G401.6 (cell line): ENCODE measurements at regions not wholly inside any gene's neighbourhood (a gene's known extent, or its start where the extent isn't known, plus 50 kb on each side); places are given as distances from the start of the nearest gene placed in this dataset.

Experiments used
- FAIRE-seq: peaks from 2 replicates; lab custom pipeline; 2012; peaks lifted over from hg19 to GRCh38; lab: Jason Lieb, UNC

DNA sequence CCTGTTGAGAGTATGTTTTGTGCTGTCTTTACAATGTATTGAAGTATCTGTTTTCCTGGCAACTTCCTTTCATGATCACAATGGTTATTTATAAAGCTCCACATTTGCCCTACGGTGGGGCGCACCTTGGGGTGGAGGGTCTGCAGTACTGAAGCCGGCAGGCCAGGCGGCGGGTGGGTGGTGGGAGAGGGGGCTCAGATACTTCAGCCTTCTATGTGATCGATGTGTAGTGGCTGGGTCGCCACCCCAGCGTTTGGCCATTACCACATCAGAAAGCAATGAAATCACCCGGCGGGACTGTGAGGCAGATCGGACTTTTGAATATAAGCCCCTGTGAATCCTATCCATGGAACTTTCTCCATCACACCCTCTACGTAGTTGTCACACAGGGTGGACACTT, 196.6 kb downstream of the FOXL1 start:
- FAIRE-seq = no peak

- no peak for FAIRE-seq
These were observed 197.2 kb downstream of the FOXL1 start for GRCh38 chr16:86775511-86775921.

- no peak for FAIRE-seq
These were observed 199.1 kb downstream of the FOXL1 start for GRCh38 chr16:86777381-86777946.

DNA sequence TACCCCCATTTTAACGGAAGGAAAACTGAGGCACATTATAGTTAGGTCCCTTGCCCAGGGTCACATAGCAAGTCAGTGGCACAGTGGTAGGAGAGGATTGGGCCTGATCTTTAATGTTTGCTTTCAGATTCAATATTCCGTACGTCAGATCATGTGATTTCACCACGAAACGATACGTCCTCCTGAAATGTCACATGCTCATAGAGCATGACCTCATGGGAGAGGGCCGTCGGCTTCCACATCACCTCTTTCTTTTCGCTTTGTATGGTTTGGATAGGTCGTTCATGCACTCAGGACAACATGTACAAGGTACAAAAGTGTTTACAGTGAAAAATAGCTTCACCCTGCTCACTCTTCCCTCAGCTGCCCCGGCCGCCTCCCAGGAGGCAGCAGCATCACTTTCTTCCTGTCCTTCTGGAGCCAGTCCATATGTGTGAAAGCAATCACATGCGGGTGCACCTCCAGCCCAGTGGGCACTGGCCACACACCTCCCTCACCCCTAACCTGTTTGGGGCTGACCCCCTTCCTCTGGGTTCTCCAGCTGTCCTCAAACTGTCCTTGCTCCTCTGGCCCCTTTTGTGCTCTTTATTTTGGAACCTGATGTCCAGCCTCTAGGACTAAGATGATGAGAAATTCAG, 199.9 kb downstream of the FOXL1 start:
- no peak for FAIRE-seq

DNA sequence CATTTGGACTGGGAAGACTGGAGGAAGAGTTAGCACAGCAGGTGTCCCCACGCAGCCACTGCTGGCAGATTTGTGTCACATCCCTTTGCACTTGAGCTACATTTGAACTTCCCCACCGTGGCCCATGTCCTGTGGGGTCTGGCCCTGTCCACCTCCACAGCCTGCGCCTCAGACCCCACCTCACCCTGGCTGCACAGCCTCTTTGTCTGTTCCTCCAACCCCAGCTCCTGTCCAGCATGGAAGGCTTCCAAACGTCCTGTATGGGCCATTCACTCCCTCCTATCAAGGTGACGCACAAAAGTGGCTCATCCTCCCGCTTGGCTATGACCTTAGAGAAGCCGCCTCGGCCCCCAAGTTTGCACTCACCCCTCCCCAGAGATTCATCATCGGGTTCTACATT, 200.6 kb downstream of the FOXL1 start:
- no peak for FAIRE-seq

DNA sequence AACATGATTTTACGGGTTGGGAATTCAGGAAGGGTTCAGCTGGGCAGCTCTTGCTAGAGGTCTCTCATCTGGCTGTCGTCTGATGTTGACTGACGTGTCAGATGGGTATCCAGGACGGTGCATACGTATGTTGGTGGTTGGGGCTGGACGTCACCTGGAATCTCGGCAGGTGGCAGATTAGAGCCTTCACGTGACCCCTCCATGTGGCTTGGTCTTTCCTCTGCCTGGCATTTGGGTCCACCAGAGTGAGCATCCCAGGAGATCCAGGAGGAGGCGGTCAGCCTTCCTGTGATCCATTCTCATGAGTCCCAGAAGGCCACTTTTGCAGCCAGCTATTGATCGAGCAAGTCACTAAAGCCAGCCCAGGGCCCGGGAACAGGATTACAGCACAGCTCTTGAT, 202.7 kb downstream of the FOXL1 start:
- no peak for FAIRE-seq

GRCh38 chr16:86783636-86784626, 205.6 kb downstream of the FOXL1 start:
- no peak for FAIRE-seq

DNA sequence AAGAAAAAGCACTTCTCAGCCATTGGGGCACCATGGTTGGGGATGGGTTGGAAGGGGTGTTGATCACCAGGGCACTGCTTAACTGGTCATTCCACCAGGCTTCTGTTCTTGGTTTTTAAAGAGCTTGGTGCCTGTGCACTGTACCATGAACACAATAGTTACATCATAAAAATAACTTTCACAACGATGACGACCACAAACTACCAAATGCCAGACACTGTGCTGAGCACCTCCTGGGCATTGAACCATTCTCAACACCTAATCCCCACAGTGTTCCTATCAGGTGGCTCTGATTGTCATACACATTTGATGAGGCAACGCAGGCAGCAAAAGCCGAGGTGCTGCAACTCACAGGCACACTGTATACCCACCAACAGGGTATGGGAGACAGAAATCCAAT, 208.0 kb downstream of the FOXL1 start:
- FAIRE-seq = no peak

DNA sequence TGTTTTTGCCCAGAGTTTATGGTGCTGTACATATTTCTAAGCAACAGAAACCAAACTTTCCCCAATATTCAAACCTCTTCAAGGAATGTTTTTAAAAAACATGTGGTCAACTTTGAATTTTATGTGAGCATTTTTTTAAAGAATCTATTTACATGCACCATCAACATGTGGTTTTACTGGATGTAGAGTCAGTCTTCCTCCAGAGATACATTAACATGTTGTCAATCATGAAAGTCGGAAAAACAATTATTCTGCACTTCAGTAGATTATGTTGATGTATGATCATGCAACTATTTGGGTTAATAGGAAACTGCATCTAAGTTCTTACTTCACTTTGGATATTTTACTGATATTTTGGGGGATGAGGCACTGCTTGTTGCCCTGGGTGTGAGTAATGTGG, 208.6 kb downstream of the FOXL1 start:
- FAIRE-seq = no peak

DNA sequence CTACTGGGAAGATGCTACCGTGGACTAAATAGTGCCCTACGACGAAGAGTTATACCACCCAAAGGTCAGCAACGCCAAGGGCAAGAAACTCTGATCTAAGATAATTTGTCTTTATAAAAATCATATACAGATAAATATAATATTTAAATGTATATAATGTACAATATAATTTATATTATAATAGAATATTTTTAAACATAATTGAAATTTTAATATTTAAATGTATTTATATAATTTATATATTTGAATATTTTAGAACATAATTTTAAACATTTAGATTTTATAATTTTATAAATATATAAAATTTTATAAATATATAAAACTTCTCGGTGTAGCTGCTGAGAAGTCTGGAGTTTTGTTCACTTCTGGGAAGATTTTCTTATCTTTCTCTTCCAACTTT, 209.2 kb downstream of the FOXL1 start:
- FAIRE-seq = peak; percentile 97

GRCh38 chr16:86789621-86790051, 211.3 kb downstream of the FOXL1 start:
- FAIRE-seq = no peak

- no peak for FAIRE-seq
These were observed 213.1 kb downstream of the FOXL1 start for GRCh38 chr16:86791287-86792035.

- FAIRE-seq = no peak
These were observed 216.0 kb downstream of the FOXL1 start for GRCh38 chr16:86794216-86794864.

GRCh38 chr16:86797700-86798099, 219.4 kb downstream of the FOXL1 start:
- FAIRE-seq = no peak

DNA sequence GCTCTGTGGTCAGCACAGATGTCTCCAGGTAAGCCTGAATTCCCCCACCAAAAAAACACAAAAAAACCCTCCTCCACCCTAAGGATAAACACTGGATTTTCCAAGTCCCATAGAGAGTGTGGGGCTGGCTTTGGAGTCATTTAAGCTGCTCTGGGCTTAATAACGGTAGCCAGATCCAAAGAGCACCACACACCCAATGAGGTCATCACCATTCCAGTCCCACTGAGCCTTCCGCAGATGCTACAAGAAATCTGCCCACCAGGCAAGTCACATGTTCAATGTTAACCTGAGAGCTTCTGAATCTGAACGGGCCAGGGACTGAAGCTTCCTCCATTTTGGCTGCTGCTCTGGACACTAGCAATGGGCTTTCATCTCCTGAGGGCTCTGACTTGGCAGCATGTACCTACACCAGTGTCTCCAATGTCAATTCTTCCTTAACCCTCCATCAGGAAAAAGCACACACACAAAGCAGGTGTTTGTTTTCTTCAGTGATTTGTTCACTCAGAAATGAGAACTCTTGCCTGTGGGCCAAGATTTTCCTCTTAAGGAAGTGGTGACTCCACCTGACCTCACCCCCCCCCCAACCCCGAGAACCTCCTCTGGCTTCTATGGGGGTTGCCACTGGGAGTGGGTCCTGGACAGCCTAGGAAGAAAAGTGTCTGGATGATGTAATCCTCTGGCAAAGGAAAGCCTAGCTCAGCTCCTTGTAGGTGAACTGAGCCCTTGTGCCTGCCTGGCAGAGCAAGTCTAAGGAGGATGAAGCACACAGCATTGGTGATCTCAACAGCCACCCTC, 220.1 kb downstream of the FOXL1 start:
- no peak for FAIRE-seq

DNA sequence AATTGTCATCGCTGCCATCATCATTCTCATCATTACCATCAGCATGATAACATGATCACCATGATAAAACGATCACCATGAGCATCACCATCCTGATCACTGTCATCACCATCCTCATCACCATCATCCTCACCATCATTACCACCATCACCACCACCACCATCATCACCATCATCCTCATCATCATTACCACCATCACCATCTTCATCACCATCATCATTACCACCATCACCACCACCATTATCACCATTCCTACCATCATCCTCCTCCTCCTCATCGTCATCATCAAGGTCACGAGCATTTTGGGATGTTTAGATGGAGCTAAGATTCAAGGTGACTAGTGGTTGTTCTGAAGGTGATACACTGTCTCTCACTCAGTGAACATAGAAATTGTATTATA, 221.0 kb downstream of the FOXL1 start:
- FAIRE-seq = no peak

DNA sequence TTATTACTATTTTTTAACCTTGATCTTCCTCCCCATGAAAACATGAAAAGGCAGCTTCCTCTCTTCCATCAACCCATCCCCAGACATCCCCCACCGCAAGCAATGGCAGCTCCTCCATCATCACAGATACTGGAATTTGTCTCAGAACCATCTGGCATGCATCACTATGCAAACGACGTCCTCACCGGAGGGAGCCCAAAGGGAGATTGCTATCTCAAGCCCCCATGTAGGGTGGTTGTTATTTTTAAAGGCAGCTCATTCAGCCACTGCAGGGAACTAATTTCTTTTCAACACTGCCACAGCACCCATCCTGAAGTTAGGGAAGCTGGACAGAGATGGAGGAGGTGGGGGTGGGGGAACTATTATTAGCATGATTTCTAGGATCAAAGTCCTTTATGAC, 222.5 kb downstream of the FOXL1 start:
- FAIRE-seq = no peak

DNA sequence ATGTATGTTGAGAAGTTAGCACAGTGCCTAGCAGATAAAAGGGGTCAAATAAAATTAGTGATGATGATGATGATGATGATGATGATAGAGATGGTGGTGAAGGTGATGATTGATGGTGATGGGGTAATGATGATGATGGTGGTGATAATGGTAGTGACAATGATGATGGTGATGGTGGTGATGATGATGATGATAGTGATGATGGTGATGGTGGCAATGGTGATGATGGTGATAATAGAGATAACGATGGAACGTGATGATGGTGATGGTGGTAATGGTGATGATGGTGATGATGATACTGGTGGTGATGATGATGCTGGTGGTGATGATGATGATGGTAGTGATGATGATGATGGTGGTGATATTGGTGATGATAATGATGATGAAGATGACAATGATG, 223.7 kb downstream of the FOXL1 start:
- FAIRE-seq = no peak

DNA sequence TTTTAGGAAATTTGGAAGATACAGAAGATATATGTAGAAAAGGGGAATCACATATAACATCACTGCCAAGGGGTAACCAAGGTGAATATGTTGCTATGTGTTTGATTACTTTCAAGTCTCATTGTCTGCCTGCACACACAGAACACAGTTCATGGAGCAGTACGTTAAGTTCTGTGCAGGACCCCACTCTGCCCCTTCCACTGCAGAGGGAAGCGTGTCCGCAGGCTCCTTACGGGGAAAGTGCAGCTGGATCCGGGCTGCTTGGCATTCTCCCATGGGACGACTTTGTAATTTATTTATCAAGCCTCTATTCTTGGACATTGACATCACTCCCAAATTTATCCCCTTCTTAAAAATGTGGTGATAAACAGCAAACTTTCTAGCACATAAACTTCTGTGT, 226.8 kb downstream of the FOXL1 start:
- FAIRE-seq = no peak

- FAIRE-seq = no peak
These were observed 228.0 kb downstream of the FOXL1 start for GRCh38 chr16:86806181-86806837.
